ENCODE measurements at regions not wholly inside any gene's neighbourhood (a gene's known extent, or its start where the extent isn't known, plus 50 kb on each side); places are given as distances from the start of the nearest gene placed in this dataset.
"Not testable (repeated sequence)": the region's sequence is repeated elsewhere in the genome, so short reads cannot be mapped to it uniquely, and the experiment has no call there.

- no peak for DNase-seq
Measured at GRCh38 chr12:84191779-84192178, 720.8 kb downstream of the SLC6A15 start.

DNA sequence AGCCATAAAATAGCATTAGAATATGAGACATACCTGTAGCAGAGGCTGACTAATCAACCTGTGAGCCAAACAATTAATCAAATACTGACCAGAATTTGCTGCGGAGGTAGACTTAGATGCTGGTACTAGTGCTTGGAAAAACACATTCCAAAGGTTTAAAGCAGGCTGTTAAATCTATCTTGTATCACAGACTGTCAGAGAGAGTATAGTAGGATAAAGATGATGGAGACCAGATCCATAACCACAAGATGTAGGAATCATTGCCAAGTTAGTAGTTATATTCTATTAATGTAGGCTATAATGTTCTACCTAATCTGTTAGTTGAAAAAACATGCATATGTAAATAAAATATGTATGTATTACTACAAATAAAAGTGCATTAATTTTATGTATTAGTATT is 726.2 kb downstream of the SLC6A15 start:
- DNase-seq: no peak

GRCh38 chr12:84183576-84183975 is 729.0 kb downstream of the SLC6A15 start:
- no peak for DNase-seq

GRCh38 chr12:84174115-84174514 is 738.5 kb downstream of the SLC6A15 start:
- DNase-seq: no peak

- no peak for DNase-seq
Measured at GRCh38 chr12:84172823-84173424, 739.7 kb downstream of the SLC6A15 start.

DNA sequence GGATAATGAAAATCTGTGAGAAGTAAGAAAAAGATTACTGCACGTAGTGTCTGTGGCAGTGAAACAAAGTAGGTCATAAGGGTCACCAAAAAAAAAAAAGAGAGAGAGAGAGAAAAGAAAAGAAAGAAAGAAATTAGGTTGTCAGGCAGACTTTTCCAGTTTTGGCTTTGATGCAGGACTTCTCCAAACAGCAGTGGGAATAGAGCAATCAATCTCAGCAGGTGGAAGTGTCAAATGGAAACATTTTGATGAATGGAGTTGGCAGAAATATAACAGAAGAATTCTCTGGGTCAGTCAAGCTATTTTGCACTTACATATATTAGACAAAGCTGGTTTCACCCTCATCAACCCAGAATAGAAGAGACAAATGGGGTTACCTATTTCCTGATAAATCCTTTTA is 745.8 kb downstream of the SLC6A15 start:
- no peak for DNase-seq

DNA sequence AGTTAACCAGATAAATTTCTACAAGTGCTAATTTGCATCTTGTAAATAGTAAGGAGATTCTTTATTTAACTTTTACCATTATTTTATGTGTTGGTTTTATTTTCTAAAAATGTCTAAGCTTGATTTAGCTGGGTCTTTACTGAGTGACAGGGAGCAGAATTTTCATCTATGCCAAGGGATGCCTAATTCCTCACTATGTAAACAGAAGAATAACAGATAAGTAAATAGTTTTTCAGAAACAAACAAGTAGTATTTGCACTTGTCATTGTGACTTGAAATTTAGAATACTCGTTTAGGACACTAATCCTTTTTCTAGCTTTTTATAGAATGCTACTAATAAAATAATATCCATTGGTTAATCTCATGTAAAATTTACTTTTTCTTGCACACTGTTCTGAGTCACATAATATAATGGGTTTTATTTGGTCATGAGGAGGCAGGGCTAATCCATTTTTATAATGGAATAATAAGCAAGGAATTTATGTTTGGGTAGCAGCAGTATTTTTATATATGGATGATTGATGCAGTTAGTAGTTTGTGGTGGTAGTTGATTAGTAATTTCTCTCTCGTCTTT is 746.5 kb downstream of the SLC6A15 start:
- no peak for DNase-seq

- no peak for DNase-seq
Measured at GRCh38 chr12:84161296-84161695, 751.3 kb downstream of the SLC6A15 start.

DNA sequence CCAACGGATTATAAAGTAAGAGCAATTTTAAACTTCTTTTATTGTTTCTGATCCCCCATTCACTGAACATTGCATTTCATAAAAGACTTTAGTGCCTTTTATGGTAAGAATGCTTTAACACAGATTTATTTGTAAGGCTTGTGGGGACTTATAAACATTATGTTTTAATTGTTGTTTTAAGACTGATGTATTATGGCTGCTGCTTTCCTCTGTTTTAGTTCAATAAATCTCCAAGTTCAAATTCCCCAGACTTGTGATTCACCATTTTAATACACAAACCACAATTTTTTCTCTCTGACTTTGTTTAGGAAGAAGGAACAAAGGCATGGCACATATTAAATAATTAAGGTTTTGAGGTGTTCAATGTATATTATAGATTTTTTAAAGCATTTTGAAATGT is 753.3 kb downstream of the SLC6A15 start:
- no peak for DNase-seq

GRCh38 chr12:84157170-84157569 is 755.4 kb downstream of the SLC6A15 start:
- no peak for DNase-seq

DNA sequence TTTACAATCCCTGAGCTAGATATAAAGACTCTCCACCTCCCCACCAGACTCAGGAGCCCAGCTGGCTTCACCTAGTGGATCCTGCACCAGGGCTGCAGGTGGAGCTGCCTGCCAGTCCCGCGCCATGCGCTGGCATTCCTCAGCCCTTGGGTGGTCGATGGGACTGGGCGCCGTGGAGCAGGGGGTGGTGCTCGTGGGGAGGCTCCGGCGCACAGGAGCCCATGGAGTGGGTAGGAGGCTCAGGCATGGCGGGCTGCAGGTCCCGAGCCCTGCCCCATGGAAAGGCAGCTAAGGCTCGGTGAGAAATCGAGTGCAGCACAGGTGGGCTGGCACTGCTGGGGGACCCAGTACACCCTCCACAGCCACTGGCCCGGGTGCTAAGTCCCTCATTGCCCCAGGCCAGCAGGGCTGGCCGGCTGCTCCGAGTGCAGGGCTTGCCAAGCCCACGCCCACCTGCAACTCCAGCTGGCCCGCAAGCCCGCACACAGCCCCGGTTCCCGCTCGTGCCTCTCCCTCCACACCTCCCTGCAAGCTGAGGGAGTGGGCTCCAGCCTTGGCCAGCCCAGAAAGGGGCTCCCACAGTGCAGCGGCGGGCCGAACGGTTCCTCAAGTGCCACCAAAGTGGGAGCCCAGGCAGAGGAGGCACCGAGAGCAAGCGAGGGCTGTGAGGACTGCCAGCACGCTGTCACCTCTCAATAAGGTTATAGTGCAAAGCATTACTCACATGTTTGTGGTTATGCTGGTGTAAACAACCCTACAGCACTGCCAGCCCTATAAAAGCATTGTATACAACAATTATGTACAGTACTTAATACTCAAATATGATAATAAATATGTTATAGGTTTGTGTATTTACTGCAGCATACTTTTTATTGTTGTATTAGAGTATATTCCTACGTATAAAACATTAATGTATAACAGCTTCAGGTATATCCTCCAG is 757.3 kb downstream of the SLC6A15 start:
- DNase-seq: not testable (repeated sequence)

DNA sequence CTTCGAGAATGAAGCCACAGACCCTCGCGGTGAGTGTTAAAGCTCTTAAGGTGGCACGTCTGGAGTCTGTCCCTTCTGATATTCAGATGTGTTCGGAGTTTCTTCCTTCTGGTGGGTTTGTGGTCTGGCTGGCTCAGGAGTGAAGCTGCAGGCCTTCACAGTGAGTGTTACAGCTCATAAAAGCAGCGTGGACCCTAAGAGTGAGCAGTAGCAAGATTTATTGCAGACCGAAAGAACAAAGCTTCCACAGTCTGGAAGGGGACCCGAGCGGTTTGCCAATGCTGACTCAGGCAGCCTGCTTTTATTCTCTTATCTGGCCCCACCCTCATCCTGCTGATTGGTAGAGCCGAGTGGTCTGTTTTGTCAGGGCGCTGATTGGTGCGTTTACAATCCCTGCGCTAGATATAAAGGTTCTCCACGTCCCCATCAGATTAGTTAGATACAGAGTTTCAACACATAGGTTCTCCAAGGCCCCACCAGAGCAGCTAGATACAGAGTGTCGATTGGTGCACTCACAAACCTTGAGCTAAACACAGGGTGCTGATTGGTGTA is 758.1 kb downstream of the SLC6A15 start:
- not testable (repeated sequence) for DNase-seq

- DNase-seq: no peak
Measured at GRCh38 chr12:84150201-84150600, 762.4 kb downstream of the SLC6A15 start.

- DNase-seq: no peak
Measured at GRCh38 chr12:84148335-84148734, 764.3 kb downstream of the SLC6A15 start.

GRCh38 chr12:84136862-84137367 is 775.7 kb downstream of the SLC6A15 start:
- no peak for DNase-seq

DNA sequence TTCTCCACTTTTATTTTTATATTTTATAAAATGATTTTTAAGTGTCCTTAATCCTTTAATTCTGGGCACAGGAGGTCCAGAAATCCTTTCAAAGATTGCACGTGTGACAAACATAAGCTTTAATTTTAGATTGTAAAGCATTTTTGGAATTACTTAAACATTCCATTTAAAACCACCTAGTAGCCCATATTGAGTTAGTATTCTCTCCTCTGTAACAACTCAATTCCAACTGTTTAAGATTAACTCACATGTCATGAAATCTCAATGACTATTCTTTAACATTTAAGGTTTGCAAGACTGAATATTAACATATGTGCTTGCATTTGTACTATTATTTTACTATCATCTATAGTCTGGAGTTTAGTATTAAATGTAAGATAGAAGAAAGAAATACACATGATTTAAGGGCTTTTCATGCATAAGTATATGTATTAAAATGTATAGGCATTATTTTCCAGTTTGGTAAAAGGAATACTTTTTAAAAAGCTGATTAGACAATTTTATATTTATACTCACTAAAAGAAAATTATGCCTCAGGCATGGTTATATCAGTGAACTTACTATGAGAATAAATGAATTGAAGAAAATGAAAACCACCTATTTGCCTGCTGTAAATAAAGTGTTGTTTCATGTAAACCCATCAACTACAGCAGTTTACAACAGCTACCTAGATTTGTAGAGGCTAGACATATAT is 776.9 kb downstream of the SLC6A15 start:
- no peak for DNase-seq

GRCh38 chr12:84134797-84135366 is 777.7 kb downstream of the SLC6A15 start:
- DNase-seq: no peak

DNA sequence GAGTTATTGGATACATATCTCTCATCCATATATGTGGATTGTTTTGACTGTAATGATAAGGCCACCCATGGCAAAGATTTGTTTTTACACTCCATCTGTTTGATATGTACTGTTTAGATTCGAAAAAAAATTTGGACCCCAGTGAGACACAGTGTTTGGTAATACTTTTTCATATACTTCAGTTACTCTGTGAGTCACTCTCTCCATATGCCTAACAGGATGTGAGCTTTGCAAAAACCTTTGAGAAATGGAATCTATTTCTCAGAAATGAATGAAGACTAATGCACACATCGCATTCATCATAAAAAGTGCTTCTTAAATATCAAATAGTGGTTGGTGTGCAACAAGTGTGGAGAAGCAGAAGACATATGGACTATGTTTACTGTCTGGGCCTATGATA is 781.5 kb downstream of the SLC6A15 start:
- DNase-seq: no peak

GRCh38 chr12:84128117-84128991 is 784.2 kb downstream of the SLC6A15 start:
- DNase-seq: no peak

- no peak for DNase-seq
Measured at GRCh38 chr12:84124211-84124610, 788.4 kb downstream of the SLC6A15 start.

GRCh38 chr12:84117190-84117589 is 795.4 kb downstream of the SLC6A15 start:
- DNase-seq: no peak
